Mucosa of rectum (tissue), 2 donors: ENCODE measurements at regions not wholly inside any gene's neighbourhood (a gene's known extent, or its start where the extent isn't known, plus 50 kb on each side); places are given as distances from the start of the nearest gene placed in this dataset.

Experiments
- H3K27ac ChIP-seq, 2 donors: one replicate each; pipeline ENCODE4 v1.7.0; 2013; ENCODE audit warnings: inconsistent platforms in 2 of 2, low read depth in 2 of 2, low read length in 2 of 2
- H3K27me3 ChIP-seq, 2 donors: one replicate each; pipeline ENCODE4 v1.7.0; 2013; ENCODE audit warnings: low read length in 2 of 2; ENCODE audit not compliant: control insufficient read depth in 2 of 2, insufficient read depth in 2 of 2
- H3K36me3 ChIP-seq, 2 donors: one replicate each; pipeline ENCODE4 v1.7.0; 2013; ENCODE audit warnings: low read length in 2 of 2; ENCODE audit not compliant: control insufficient read depth in 2 of 2, insufficient read depth in 2 of 2
- H3K4me1 ChIP-seq, 2 donors: one replicate each; pipeline ENCODE4 v1.7.0; 2013; ENCODE audit warnings: low read length in 2 of 2, mild to moderate bottlenecking in 1 of 2; ENCODE audit not compliant: control insufficient read depth in 2 of 2, insufficient read depth in 2 of 2
- H3K4me3 ChIP-seq, 2 donors: one replicate each; pipeline ENCODE4 v1.7.0; 2013; ENCODE audit warnings: low read length in 2 of 2
- H3K9ac ChIP-seq, 2 donors: one replicate each; pipeline ENCODE4 v1.7.0; 2013; ENCODE audit warnings: low read length in 2 of 2, low read depth in 1 of 2, mild to moderate bottlenecking in 1 of 2
- H3K9me3 ChIP-seq, 2 donors: one replicate each; pipeline ENCODE4 v1.7.0; 2013; ENCODE audit warnings: low read length in 2 of 2; ENCODE audit not compliant: control insufficient read depth in 2 of 2
- donor health status: healthy.
- donor health status: Normal muscosa, but diverticular disease.

- H3K9me3 ChIP-seq: peaks cover 0 to 3% of the 10 kb centered on the region in 2 donors
- H3K9ac ChIP-seq: no peak overlapping the region
- H3K27me3 ChIP-seq: no peaks in the 10 kb centered on the region
- H3K27ac ChIP-seq: peak overlapping the region; percentile 7 to 10
- H3K4me3 ChIP-seq: peak overlapping the region in 1 of 2 donors; percentile 5
- H3K4me1 ChIP-seq: no peaks in the 10 kb centered on the region
- no peaks in the 10 kb centered on the region for H3K36me3 ChIP-seq
Observed at GRCh38 chr17:68749349-68750207, 148.4 kb upstream of the FAM20A start.

- Histone ChIP-seq H3K4me1 (no peaks in the 10 kb centered on the region), H3K9me3 (peaks cover 0 to 3% of the 10 kb centered on the region in 2 donors), H3K27ac (no peak overlapping the region), H3K9ac (no peak overlapping the region), H3K27me3 (no peaks in the 10 kb centered on the region), H3K36me3 (no peaks in the 10 kb centered on the region), H3K4me3 (no peak overlapping the region)
Observed at GRCh38 chr17:68748381-68748780, 147.2 kb upstream of the FAM20A start.

- Histone ChIP-seq H3K4me1 (no peaks in the 10 kb centered on the region), H3K4me3 (no peak overlapping the region), H3K9ac (no peak overlapping the region), H3K9me3 (peaks cover 0 to 3% of the 10 kb centered on the region in 2 donors), H3K27ac (no peak overlapping the region), H3K36me3 (no peaks in the 10 kb centered on the region), H3K27me3 (no peaks in the 10 kb centered on the region)
Observed at GRCh38 chr17:68740555-68741447, 139.6 kb upstream of the FAM20A start.

GRCh38 chr17:68737761-68738443 is 136.7 kb upstream of the FAM20A start:
- H3K27ac ChIP-seq: no peak overlapping the region
- H3K36me3 ChIP-seq: no peaks in the 10 kb centered on the region
- H3K4me3 ChIP-seq: no peak overlapping the region
- H3K9me3 ChIP-seq: no peaks in the 10 kb centered on the region
- no peaks in the 10 kb centered on the region for H3K27me3 ChIP-seq
- no peaks in the 10 kb centered on the region for H3K4me1 ChIP-seq
- H3K9ac ChIP-seq: no peak overlapping the region

- Histone ChIP-seq H3K27ac (no peak overlapping the region), H3K4me1 (no peaks in the 10 kb centered on the region), H3K27me3 (no peaks in the 10 kb centered on the region), H3K9me3 (no peaks in the 10 kb centered on the region), H3K9ac (no peak overlapping the region), H3K36me3 (no peaks in the 10 kb centered on the region), H3K4me3 (no peak overlapping the region)
Observed at GRCh38 chr17:68734931-68735330, 133.8 kb upstream of the FAM20A start.

GRCh38 chr17:68734187-68734900 is 133.2 kb upstream of the FAM20A start:
- no peaks in the 10 kb centered on the region for H3K4me1 ChIP-seq
- no peak overlapping the region for H3K27ac ChIP-seq
- no peak overlapping the region for H3K9ac ChIP-seq
- no peak overlapping the region for H3K4me3 ChIP-seq
- H3K36me3 ChIP-seq: no peaks in the 10 kb centered on the region
- H3K27me3 ChIP-seq: no peaks in the 10 kb centered on the region
- no peaks in the 10 kb centered on the region for H3K9me3 ChIP-seq

- Histone ChIP-seq H3K9me3 (no peaks in the 10 kb centered on the region), H3K4me3 (no peak overlapping the region), H3K27me3 (no peaks in the 10 kb centered on the region)
Observed at GRCh38 chr17:68733241-68734176, 132.3 kb upstream of the FAM20A start.

GRCh38 chr17:68732301-68732749 is 131.2 kb upstream of the FAM20A start:
- Histone ChIP-seq H3K9me3 (no peaks in the 10 kb centered on the region), H3K27me3 (no peaks in the 10 kb centered on the region), H3K27ac (no peak overlapping the region), H3K4me3 (no peak overlapping the region), H3K36me3 (no peaks in the 10 kb centered on the region), H3K9ac (no peak overlapping the region), H3K4me1 (no peaks in the 10 kb centered on the region)

More at GRCh38 chr17:68733241-68734176, 132.3 kb upstream of the FAM20A start:
- no peak overlapping the region for H3K9ac ChIP-seq
- H3K36me3 ChIP-seq: no peaks in the 10 kb centered on the region
- no peaks in the 10 kb centered on the region for H3K4me1 ChIP-seq
- peak overlapping the region; percentile 32 to 35 for H3K27ac ChIP-seq

GRCh38 chr17:68731465-68731864 is 130.3 kb upstream of the FAM20A start:
- Histone ChIP-seq H3K4me1 (no peaks in the 10 kb centered on the region), H3K27ac (no peak overlapping the region), H3K36me3 (no peaks in the 10 kb centered on the region), H3K9me3 (no peaks in the 10 kb centered on the region), H3K9ac (no peak overlapping the region), H3K27me3 (no peaks in the 10 kb centered on the region), H3K4me3 (no peak overlapping the region)
